Astrocyte of the spinal cord (primary cell): ENCODE measurements at regions not wholly inside any gene's neighbourhood (a gene's known extent, or its start where the extent isn't known, plus 50 kb on each side); places are given as distances from the start of the nearest gene placed in this dataset.

ENCODE experiments used
- DNase-seq: peaks from one replicate; pipeline ENCODE4 v3.0.0; 2011; ENCODE audit warnings: low read depth, low spot score
- H3K4me3 ChIP-seq: 2 replicates; pipeline ENCODE4 v1.5.1; 2011; ENCODE audit warnings: low read depth, mild to moderate bottlenecking, low read length, moderate library complexity
- in situ Hi-C: cut with HindIII; loops from 2 replicates; pipeline ENCODE4 v1.10.0; 2017; ENCODE audit warnings: low sequenced_read_pairs
- TF ChIP-seq, protein P1 (sequence below): IDR thresholded peaks from 2 replicates; pipeline ENCODE4 v1.5.1; 2012; ENCODE audit warnings: low read depth, mild to moderate bottlenecking, low read length, inconsistent platforms

DNA sequence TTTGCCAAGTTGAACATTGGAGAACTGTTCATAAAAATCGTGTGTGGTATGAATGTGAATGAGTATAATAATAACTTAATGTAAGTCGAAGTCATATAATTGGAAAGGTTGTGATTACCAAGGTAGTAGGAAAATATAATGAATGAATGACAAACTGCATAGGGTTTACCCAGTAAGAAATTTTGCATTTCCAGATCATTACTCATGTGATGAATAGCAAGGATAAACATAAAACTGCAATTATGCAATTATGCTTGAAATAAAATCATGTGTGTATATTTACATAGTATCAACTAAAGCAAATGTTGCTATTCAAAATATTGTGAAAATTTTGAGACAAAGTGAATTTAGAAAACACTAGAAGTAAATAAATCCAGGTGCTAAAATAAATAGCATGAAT is 1108.7 kb upstream of the TMEFF2 start:
- in situ Hi-C loops, result no loop called here
- TF ChIP-seq, protein P1, sequence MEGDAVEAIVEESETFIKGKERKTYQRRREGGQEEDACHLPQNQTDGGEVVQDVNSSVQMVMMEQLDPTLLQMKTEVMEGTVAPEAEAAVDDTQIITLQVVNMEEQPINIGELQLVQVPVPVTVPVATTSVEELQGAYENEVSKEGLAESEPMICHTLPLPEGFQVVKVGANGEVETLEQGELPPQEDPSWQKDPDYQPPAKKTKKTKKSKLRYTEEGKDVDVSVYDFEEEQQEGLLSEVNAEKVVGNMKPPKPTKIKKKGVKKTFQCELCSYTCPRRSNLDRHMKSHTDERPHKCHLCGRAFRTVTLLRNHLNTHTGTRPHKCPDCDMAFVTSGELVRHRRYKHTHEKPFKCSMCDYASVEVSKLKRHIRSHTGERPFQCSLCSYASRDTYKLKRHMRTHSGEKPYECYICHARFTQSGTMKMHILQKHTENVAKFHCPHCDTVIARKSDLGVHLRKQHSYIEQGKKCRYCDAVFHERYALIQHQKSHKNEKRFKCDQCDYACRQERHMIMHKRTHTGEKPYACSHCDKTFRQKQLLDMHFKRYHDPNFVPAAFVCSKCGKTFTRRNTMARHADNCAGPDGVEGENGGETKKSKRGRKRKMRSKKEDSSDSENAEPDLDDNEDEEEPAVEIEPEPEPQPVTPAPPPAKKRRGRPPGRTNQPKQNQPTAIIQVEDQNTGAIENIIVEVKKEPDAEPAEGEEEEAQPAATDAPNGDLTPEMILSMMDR, result no peak
- no peak overlapping the region for H3K4me3 ChIP-seq
- DNase-seq, result no peak

DNA sequence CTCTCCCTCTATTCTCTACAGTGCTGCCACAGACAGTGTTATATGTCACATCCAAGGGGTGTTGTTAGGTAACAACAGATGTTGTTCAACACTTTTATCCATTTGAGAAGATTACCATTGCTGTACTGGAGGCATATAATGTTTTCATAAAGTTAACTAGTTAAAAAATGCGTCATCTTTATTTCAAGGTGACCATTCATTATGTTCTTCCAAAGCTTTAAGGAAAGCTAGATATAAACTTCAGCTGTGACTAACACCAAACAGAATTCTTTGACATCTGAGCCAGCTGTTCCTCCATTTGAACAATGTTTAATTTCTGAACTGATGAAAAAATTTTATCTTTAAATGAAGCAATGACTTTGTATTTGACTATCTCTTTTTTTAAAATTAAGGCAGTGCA is 1099.6 kb upstream of the TMEFF2 start:
- TF ChIP-seq, protein P1, result no peak
- in situ Hi-C loops, result no loop called here
- no peak for DNase-seq
- no peak overlapping the region for H3K4me3 ChIP-seq

DNA sequence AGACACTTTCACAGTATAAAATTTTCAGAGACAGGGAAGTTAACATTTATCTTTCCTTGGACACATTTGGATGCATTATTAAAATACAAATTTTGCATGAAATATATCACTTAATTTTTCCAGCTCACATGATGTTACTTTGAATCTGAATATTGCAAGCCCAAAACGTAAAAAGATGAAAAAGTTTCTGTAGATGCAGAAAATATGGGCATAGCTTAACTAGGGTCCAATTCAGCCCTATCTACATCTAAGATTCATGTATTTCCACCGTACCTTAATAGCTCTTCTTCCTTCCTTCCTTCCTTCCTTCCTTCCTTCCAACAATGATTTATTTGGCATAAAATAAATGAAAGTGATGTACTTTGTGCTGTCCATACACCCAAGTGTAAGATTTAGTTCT is 1084.6 kb upstream of the TMEFF2 start:
- TF ChIP-seq, protein P1, result no peak
- H3K4me3 ChIP-seq, result no peak overlapping the region
- in situ Hi-C loops, result no loop called here
- no peak for DNase-seq

DNA sequence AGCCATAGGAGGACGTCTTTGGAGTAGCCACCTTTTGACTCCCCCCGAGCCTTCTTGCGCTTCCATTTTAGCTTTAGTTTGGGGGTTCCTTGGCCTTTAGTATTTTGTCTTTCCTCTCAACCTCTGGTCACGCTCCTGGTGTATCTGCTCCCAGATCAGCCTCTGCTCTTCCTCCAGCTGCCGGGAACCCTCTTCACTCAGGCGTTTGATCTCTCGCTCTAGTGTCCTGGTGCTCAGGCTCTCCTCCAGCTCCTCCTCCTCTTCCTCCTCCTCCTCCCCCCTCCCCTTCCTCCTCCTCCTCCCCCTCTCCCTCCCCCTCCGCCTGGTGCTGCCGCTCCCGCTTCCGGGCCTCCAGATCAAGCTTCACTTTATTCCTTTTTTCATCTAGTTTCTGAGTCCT is 1082.3 kb upstream of the TMEFF2 start:
- H3K4me3 ChIP-seq, result no peak overlapping the region
- TF ChIP-seq, protein P1, result no peak
- no peak for DNase-seq
- in situ Hi-C loops, result no loop called here

DNA sequence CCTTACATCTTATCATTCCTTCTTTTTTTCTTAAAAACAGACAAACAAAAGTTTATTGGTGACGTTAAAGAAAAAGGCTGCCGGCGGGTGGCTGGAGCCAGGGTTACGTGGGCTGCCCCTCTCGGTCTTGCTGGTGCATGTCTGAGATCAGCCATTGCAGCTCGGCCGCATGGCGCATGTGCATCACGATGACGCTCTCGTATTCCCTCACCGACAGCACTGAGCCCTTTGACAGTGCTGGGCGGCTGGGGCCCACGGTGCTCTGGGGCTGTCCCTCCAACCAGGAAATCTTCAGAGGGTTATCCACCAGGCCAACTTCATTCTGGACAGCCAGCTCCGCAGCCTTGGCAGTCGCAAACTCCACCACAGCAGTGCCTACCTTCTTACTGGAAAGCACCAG is 1081.8 kb upstream of the TMEFF2 start:
- DNase-seq, result no peak
- in situ Hi-C loops, result no loop called here
- TF ChIP-seq, protein P1, result no peak
- no peak overlapping the region for H3K4me3 ChIP-seq

DNA sequence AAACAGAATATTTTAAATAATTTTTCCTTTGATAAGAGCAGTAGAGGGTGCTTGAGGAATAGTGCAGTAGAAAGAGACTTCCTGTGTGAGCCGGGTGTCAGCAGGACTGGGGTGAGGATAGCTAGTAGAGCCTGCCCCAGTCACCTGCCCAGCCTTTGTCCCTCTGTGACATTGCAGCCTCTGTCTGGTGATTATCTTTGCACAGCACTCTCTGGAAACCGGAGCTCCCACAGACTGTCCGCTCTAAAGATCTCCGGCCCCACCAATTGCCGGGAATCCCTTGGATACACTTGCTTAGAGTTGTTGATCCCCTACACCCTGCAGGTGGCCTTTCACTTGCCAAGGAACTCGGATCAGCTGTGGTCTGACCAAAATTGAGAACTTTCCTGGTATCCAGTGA is 1081.3 kb upstream of the TMEFF2 start:
- in situ Hi-C loops, result no loop called here
- H3K4me3 ChIP-seq, result no peak overlapping the region
- DNase-seq, result no peak
- TF ChIP-seq, protein P1, result no peak

DNA sequence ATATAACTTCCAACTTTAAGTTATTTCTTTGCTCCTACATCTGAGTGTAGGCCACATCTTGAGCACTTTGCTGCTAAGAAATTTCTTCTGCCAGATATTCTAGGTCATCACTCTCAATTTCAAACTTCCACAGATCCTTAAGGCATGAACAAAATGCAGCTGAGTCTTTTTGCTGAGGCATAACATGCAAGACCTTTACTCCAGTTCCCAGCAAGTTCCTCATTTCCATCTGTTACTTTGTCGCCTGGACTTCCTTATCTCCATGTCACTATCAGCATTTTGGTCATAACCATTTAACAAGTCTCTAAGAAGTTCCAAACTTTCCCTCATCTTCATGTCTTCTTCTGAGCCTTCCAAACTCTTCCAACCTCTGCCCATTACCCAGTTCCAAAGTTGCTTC is 1077.3 kb upstream of the TMEFF2 start:
- TF ChIP-seq, protein P1, result no peak
- in situ Hi-C loops, result no loop called here
- no peak overlapping the region for H3K4me3 ChIP-seq
- no peak for DNase-seq
